GM23338 (cell line): ENCODE measurements at regions not wholly inside any gene's neighbourhood (a gene's known extent, or its start where the extent isn't known, plus 50 kb on each side); places are given as distances from the start of the nearest gene placed in this dataset.

ENCODE experiments used
- ATAC-seq: fragments of 200-7000 bp; cut with Tn5 transposase; 3 replicates; pipeline ENCODE4 v1.9.1; 2020
- DNase-seq: peaks from one replicate; pipeline ENCODE4 v3.0.0-alpha.2; 2015; ENCODE audit warnings: low spot score
- H2AFZ ChIP-seq: fragments of 200-600 bp; sonication (generic); 2 replicates; pipeline ENCODE4 v1.8.0; 2016; ENCODE audit warnings: antibody characterized with exemption, mild to moderate bottlenecking, moderate library complexity
- H3F3A ChIP-seq: fragments of 200-600 bp; sonication (generic); replicated peaks from 2 replicates; pipeline ENCODE4 v1.8.0; 2017; ENCODE audit warnings: antibody characterized with exemption, mixed run types, low read depth
- H3K27ac ChIP-seq: fragments of 200-600 bp; sonication (generic); 2 replicates; pipeline ENCODE4 v1.6.1; 2016; ENCODE audit warnings: low read depth
- H3K27me3 ChIP-seq: fragments of 200-600 bp; sonication (generic); 2 replicates; pipeline ENCODE4 v1.8.0; 2016; ENCODE audit warnings: mild to moderate bottlenecking, mixed run types, moderate library complexity; ENCODE audit not compliant: insufficient read depth
- H3K36me3 ChIP-seq: fragments of 200-600 bp; sonication (generic); 2 replicates; pipeline ENCODE4 v1.8.0; 2016; ENCODE audit warnings: mild to moderate bottlenecking; ENCODE audit not compliant: insufficient read depth
- H3K4me1 ChIP-seq: fragments of 200-600 bp; sonication (generic); 2 replicates; pipeline ENCODE4 v1.8.0; 2016; ENCODE audit warnings: mild to moderate bottlenecking, moderate library complexity; ENCODE audit not compliant: insufficient read depth
- H3K4me2 ChIP-seq: fragments of 200-600 bp; sonication (generic); 2 replicates; pipeline ENCODE4 v1.7.1; 2017; ENCODE audit warnings: mixed run types
- H3K4me3 ChIP-seq: fragments of 200-600 bp; sonication (generic); 2 replicates; pipeline ENCODE4 v1.6.1; 2016; ENCODE audit warnings: mixed run types
- H3K79me2 ChIP-seq: fragments of 200-600 bp; sonication (generic); replicated peaks from 2 replicates; pipeline ENCODE4 v1.8.0; 2017; ENCODE audit warnings: mild to moderate bottlenecking; ENCODE audit not compliant: insufficient read depth
- H3K9me2 ChIP-seq: fragments of 200-600 bp; sonication (generic); 2 replicates; pipeline ENCODE4 v1.8.0; 2017; ENCODE audit not compliant: insufficient read depth
- H4K20me1 ChIP-seq: fragments of 200-600 bp; sonication (generic); replicated peaks from 2 replicates; pipeline ENCODE4 v1.8.0; 2017; ENCODE audit warnings: mild to moderate bottlenecking; ENCODE audit not compliant: insufficient read depth
- H3K27ac Mint-ChIP-seq: 2 replicates; pipeline ENCODE4 v1.8.0; 2020; ENCODE audit warnings: inconsistent platforms, mild to moderate bottlenecking, moderate library complexity, mixed read lengths
- H3K27me3 Mint-ChIP-seq: 3 replicates; pipeline ENCODE4 v1.8.0; 2022; ENCODE audit warnings: low read depth, mild to moderate bottlenecking, moderate library complexity, mixed read lengths, inconsistent platforms; ENCODE audit not compliant: insufficient read depth, poor library complexity
- H3K36me3 Mint-ChIP-seq: 3 replicates; pipeline ENCODE4 v1.8.0; 2021; ENCODE audit warnings: low read depth, mild to moderate bottlenecking, inconsistent platforms, moderate library complexity, mixed read lengths
- H3K4me1 Mint-ChIP-seq: 3 replicates; pipeline ENCODE4 v1.8.0; 2020; ENCODE audit warnings: mild to moderate bottlenecking, inconsistent platforms, mixed read lengths
- H3K4me3 Mint-ChIP-seq: 3 replicates; pipeline ENCODE4 v1.8.0; 2021; ENCODE audit warnings: moderate library complexity, mild to moderate bottlenecking, inconsistent platforms, mixed read lengths
- H3K9me3 Mint-ChIP-seq: 3 replicates; pipeline ENCODE4 v1.8.0; 2020; ENCODE audit warnings: moderate library complexity, mild to moderate bottlenecking, inconsistent platforms, mixed read lengths
- CREB1 ChIP-seq: fragments of 250-450 bp; sonication (Bioruptor Pico); IDR thresholded peaks from 2 replicates; pipeline ENCODE4 v1.5.0; 2020; ENCODE audit warnings: low read depth, mild to moderate bottlenecking, moderate library complexity
- EZH2 ChIP-seq: fragments of 200-600 bp; sonication (generic); IDR thresholded peaks from one replicate; pipeline ENCODE4 v1.8.0; 2017; ENCODE audit warnings: antibody characterized with exemption, mild to moderate bottlenecking, low read depth; ENCODE audit not compliant: unreplicated experiment
- EZH2phosphoT487 ChIP-seq: fragments of 200-600 bp; sonication (generic); IDR thresholded peaks from one replicate; pipeline ENCODE4 v1.8.1; 2018; ENCODE audit warnings: antibody characterized with exemption; ENCODE audit not compliant: unreplicated experiment
- JUNB ChIP-seq: IDR thresholded peaks from one replicate; pipeline ENCODE4 v1.6.1; 2016; ENCODE audit warnings: antibody characterized with exemption; ENCODE audit not compliant: unreplicated experiment
- POLR2AphosphoS5 ChIP-seq: IDR thresholded peaks from 2 replicates; pipeline ENCODE4 v1.6.1; 2016; ENCODE audit warnings: antibody characterized with exemption, low read depth
- ZNF114 ChIP-seq: fragments of 250-450 bp; sonication (Bioruptor Pico); IDR thresholded peaks from 2 replicates; pipeline ENCODE4 v1.5.0; 2020; ENCODE audit warnings: mild to moderate bottlenecking, moderate library complexity
- ZNF331 ChIP-seq: fragments of 250-450 bp; sonication (Bioruptor Pico); IDR thresholded peaks from 2 replicates; pipeline ENCODE4 v1.5.0; 2020; ENCODE audit warnings: low read depth, mild to moderate bottlenecking, moderate library complexity
- TF ChIP-seq, protein P1 (sequence below): IDR thresholded peaks from one replicate; pipeline ENCODE4 v1.6.1; 2018; ENCODE audit warnings: antibody characterized with exemption; ENCODE audit not compliant: unreplicated experiment
- TF ChIP-seq, protein P2 (sequence below), 2 experiments: fragments of 200-600 bp in 1 of 2; sonication (generic) in 1 of 2; conservative IDR thresholded peaks; 2 replicates each; pipeline versions ENCODE4 v1.5.1 to v1.6.1; 2016 to 2017; ENCODE audit warnings: antibody characterized with exemption in 2 of 2, low read depth in 2 of 2, mild to moderate bottlenecking in 2 of 2, moderate library complexity in 1 of 2

GRCh38 chr9:106356924-106357323 lies 506.0 kb upstream of the ZNF462 start:
- H3K36me3 Mint-ChIP-seq = no peaks in the 10 kb centered on the region; the same call in 2 of the 3 replicates
- Histone ChIP-seq H3K27ac (no peak overlapping the region), H3K4me2 (no peak overlapping the region), H3K79me2 (no peaks in the 10 kb centered on the region), H3K36me3 (no peaks in the 10 kb centered on the region), H4K20me1 (no peaks in the 10 kb centered on the region), H3K4me1 (no peaks in the 10 kb centered on the region), H3F3A (no peaks in the 10 kb centered on the region), H3K9me2 (no peaks in the 10 kb centered on the region), H3K4me3 (no peak overlapping the region), H3K27me3 (no peaks in the 10 kb centered on the region), H2AFZ (no peak overlapping the region)
- H3K27ac Mint-ChIP-seq = no peak overlapping the region
- no peaks in the 10 kb centered on the region for H3K27me3 Mint-ChIP-seq
- H3K9me3 Mint-ChIP-seq = no peaks in the 10 kb centered on the region; the same call in 1 of the 3 replicates
- DNase-seq = no peak
- H3K4me1 Mint-ChIP-seq = no peaks in the 10 kb centered on the region
- ATAC-seq = no peak
- TF ChIP-seq EZH2phosphoT487 = no peak
- no peak for TF ChIP-seq POLR2AphosphoS5
- TF ChIP-seq JUNB = no peak
- TF ChIP-seq ZNF114 = no peak
- TF ChIP-seq, protein P1, sequence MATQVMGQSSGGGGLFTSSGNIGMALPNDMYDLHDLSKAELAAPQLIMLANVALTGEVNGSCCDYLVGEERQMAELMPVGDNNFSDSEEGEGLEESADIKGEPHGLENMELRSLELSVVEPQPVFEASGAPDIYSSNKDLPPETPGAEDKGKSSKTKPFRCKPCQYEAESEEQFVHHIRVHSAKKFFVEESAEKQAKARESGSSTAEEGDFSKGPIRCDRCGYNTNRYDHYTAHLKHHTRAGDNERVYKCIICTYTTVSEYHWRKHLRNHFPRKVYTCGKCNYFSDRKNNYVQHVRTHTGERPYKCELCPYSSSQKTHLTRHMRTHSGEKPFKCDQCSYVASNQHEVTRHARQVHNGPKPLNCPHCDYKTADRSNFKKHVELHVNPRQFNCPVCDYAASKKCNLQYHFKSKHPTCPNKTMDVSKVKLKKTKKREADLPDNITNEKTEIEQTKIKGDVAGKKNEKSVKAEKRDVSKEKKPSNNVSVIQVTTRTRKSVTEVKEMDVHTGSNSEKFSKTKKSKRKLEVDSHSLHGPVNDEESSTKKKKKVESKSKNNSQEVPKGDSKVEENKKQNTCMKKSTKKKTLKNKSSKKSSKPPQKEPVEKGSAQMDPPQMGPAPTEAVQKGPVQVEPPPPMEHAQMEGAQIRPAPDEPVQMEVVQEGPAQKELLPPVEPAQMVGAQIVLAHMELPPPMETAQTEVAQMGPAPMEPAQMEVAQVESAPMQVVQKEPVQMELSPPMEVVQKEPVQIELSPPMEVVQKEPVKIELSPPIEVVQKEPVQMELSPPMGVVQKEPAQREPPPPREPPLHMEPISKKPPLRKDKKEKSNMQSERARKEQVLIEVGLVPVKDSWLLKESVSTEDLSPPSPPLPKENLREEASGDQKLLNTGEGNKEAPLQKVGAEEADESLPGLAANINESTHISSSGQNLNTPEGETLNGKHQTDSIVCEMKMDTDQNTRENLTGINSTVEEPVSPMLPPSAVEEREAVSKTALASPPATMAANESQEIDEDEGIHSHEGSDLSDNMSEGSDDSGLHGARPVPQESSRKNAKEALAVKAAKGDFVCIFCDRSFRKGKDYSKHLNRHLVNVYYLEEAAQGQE = no peak
- TF ChIP-seq EZH2 = no peak
- TF ChIP-seq, protein P2, sequence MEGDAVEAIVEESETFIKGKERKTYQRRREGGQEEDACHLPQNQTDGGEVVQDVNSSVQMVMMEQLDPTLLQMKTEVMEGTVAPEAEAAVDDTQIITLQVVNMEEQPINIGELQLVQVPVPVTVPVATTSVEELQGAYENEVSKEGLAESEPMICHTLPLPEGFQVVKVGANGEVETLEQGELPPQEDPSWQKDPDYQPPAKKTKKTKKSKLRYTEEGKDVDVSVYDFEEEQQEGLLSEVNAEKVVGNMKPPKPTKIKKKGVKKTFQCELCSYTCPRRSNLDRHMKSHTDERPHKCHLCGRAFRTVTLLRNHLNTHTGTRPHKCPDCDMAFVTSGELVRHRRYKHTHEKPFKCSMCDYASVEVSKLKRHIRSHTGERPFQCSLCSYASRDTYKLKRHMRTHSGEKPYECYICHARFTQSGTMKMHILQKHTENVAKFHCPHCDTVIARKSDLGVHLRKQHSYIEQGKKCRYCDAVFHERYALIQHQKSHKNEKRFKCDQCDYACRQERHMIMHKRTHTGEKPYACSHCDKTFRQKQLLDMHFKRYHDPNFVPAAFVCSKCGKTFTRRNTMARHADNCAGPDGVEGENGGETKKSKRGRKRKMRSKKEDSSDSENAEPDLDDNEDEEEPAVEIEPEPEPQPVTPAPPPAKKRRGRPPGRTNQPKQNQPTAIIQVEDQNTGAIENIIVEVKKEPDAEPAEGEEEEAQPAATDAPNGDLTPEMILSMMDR (conservative IDR thresholded peaks at IDR 0.05; ENCODE audit: low read depth in 2 of 2) = no peak
- TF ChIP-seq ZNF331 = no peak
- no peak overlapping the region for H3K4me3 Mint-ChIP-seq

DNA sequence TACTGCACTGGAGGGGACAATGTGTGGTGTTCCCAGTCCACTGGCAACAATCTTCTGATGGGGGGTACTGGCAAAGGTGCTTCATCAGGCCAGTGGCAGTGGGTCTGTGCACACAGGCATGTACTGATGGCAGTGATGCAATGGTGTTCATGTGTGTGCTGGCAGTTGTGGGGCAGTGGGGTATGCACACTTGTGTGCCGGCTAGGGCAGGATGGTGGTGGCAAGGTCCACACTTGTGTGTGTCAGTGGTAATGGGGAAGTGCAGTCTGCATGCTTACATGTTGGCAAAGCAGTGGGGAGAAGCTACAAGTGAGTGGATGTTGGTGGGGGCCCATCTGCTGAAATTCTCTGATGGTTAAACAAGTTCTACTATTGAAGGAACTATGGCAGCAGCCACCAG lies 504.6 kb upstream of the ZNF462 start:
- no peak overlapping the region for H3K4me3 ChIP-seq
- no peak overlapping the region for H3K4me2 ChIP-seq
- H3F3A ChIP-seq = no peaks in the 10 kb centered on the region
- no peaks in the 10 kb centered on the region for H3K79me2 ChIP-seq
- Mint-ChIP-seq H3K4me1 (no peaks in the 10 kb centered on the region), H3K27me3 (no peaks in the 10 kb centered on the region), H3K4me3 (no peak overlapping the region), H3K27ac (no peak overlapping the region), H3K36me3 (no peaks in the 10 kb centered on the region; the same call in 2 of the 3 replicates), H3K9me3 (no peaks in the 10 kb centered on the region; the same call in 1 of the 3 replicates)
- no peak overlapping the region for H3K27ac ChIP-seq
- DNase-seq = no peak
- H4K20me1 ChIP-seq = no peaks in the 10 kb centered on the region
- no peak for ATAC-seq
- H2AFZ ChIP-seq = no peak overlapping the region
- H3K36me3 ChIP-seq = no peaks in the 10 kb centered on the region
- H3K9me2 ChIP-seq = no peaks in the 10 kb centered on the region
- H3K4me1 ChIP-seq = no peaks in the 10 kb centered on the region
- H3K27me3 ChIP-seq = no peaks in the 10 kb centered on the region
- TF ChIP-seq EZH2 (no peak), ZNF331 (no peak), JUNB (no peak), CREB1 (CRISPR knock-in tag) (no peak)
- TF ChIP-seq, protein P1 = no peak
